ENCODE measurements at regions not wholly inside any gene's neighbourhood (a gene's known extent, or its start where the extent isn't known, plus 50 kb on each side); places are given as distances from the start of the nearest gene placed in this dataset.

DNA sequence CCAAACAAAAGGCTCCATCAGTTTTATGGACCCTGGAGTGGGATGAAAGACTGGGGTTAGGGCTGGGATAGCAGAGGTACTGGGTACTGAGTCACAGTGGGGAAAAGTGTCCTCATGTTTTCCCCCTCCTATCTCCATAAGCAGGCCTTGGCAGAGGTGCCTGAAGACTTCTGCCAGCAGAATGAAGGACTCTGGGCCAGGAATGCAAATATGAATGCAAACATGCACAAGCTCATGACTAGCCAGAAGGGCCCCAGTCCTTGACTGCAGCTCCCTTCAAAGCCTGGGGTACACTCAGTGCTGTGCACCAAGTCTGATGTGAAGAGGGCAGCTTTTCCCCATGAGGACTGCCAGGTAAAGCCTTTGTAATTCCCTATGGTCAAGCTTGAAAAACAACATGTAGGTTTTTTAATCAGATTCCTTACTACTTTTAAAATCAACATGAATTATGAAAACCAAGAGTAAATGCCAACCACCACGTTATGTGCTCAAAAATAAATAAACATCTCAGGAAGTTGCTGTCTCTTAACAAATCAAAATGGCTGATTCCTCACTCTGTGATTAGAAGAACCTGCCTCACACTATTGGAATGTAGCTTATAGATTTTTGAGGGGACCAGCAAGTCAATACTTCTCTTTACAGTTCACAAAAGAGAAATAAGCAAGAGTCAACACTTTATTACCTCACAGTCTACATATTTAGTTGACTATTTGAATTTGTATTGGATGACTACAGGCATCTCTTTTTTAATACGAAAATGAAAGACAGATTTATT is 1512.0 kb downstream of the ARAP2 start:
- TF ChIP-seq ARNTL (CRISPR knock-in tag; IDR thresholded peaks at IDR 0.05; ENCODE audit: borderline replicate concordance, low read depth) (no peak), TOX (CRISPR knock-in tag; IDR thresholded peaks at IDR 0.05; ENCODE audit: borderline replicate concordance) (no peak)
- TF ChIP-seq, protein P1, sequence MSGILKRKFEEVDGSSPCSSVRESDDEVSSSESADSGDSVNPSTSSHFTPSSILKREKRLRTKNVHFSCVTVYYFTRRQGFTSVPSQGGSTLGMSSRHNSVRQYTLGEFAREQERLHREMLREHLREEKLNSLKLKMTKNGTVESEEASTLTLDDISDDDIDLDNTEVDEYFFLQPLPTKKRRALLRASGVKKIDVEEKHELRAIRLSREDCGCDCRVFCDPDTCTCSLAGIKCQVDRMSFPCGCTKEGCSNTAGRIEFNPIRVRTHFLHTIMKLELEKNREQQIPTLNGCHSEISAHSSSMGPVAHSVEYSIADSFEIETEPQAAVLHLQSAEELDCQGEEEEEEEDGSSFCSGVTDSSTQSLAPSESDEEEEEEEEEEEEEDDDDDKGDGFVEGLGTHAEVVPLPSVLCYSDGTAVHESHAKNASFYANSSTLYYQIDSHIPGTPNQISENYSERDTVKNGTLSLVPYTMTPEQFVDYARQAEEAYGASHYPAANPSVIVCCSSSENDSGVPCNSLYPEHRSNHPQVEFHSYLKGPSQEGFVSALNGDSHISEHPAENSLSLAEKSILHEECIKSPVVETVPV (CRISPR knock-in tag; IDR thresholded peaks at IDR 0.05): no peak

Measured in SK-N-SH treated with all-trans-retinoic acid at 6 μM for 48 hours (cell line).